Common myeloid progenitor, CD34-positive (primary cell): ENCODE measurements at regions not wholly inside any gene's neighbourhood (a gene's known extent, or its start where the extent isn't known, plus 50 kb on each side); places are given as distances from the start of the nearest gene placed in this dataset.
"Not testable (repeated sequence)": the region's sequence is repeated elsewhere in the genome, so short reads cannot be mapped to it uniquely, and the experiment has no call there.

Source experiments
- CTCF ChIA-PET: fragments of 350-600 bp; sonication (Branson Sonifier 250); formaldehyde crosslinking; loops from one replicate; lab custom pipeline; 2021; ENCODE audit warnings: antibody characterized with exemption; lab: Charles Lee
- POLR2A ChIA-PET: fragments of 350-600 bp; sonication (Branson Sonifier 250); formaldehyde crosslinking; loops from one replicate; lab custom pipeline; 2021; ENCODE audit warnings: antibody characterized with exemption; lab: Charles Lee
- DNase-seq, 3 donors: peaks; one replicate each; pipeline versions ENCODE4 v3.0.0 to v3.0.0-alpha.2; 2013
- H3K27ac ChIP-seq, 2 experiments: 1 replicate in 1 of 2; 2 replicates in 1 of 2; pipeline ENCODE4 v1.7.0; 2013; ENCODE audit warnings: inconsistent platforms in 2 of 2, low read length in 2 of 2, mild to moderate bottlenecking in 2 of 2, low read depth in 1 of 2, moderate library complexity in 1 of 2; ENCODE audit not compliant: severe bottlenecking in 2 of 2, insufficient read depth in 1 of 2, poor library complexity in 1 of 2
- H3K27me3 ChIP-seq, 5 experiments: replicated peaks in 2 of 5; 1 replicate in 3 of 5; 2 replicates in 2 of 5; pipeline versions ENCODE4 v1.6.1 to v1.7.0; 2013; ENCODE audit warnings: low read length in 4 of 5, mild to moderate bottlenecking in 2 of 5, moderate library complexity in 2 of 5, inconsistent platforms in 1 of 5; ENCODE audit not compliant: insufficient read depth in 5 of 5, control insufficient read depth in 4 of 5
- H3K36me3 ChIP-seq, 4 experiments: 1 replicate in 2 of 4; 2 replicates in 2 of 4; pipeline versions ENCODE4 v1.6.1 to v1.7.0; 2013; ENCODE audit warnings: low read length in 3 of 4, control low read depth in 1 of 4, mild to moderate bottlenecking in 1 of 4; ENCODE audit not compliant: control insufficient read depth in 4 of 4, insufficient read depth in 4 of 4
- H3K4me1 ChIP-seq, 4 experiments: 1 replicate in 3 of 4; 2 replicates in 1 of 4; pipeline versions ENCODE4 v1.6.1 to v1.7.1; 2013; ENCODE audit warnings: low read length in 3 of 4, mild to moderate bottlenecking in 3 of 4, control low read depth in 1 of 4, inconsistent platforms in 1 of 4, moderate library complexity in 1 of 4; ENCODE audit not compliant: control insufficient read depth in 4 of 4, insufficient read depth in 4 of 4; ENCODE audit errors: control extremely low read depth in 1 of 4
- H3K4me3 ChIP-seq, 7 experiments: 1 replicate in 4 of 7; 2 replicates in 3 of 7; pipeline versions ENCODE4 v1.5.1 to v1.7.0; 2013; ENCODE audit warnings: mild to moderate bottlenecking in 7 of 7, low read length in 6 of 7, moderate library complexity in 6 of 7, inconsistent platforms in 2 of 7, low read depth in 2 of 7, control low read depth in 1 of 7; ENCODE audit not compliant: insufficient read depth in 4 of 7, control insufficient read depth in 1 of 7; ENCODE audit errors: extremely low read depth in 1 of 7
- H3K9me3 ChIP-seq, 5 experiments: 1 replicate in 4 of 5; 2 replicates in 1 of 5; pipeline versions ENCODE4 v1.6.1 to v1.7.1; 2013; ENCODE audit warnings: low read length in 4 of 5, mild to moderate bottlenecking in 2 of 5, inconsistent platforms in 1 of 5, low read depth in 1 of 5, moderate library complexity in 1 of 5; ENCODE audit not compliant: control insufficient read depth in 4 of 5, insufficient read depth in 2 of 5; ENCODE audit errors: control extremely low read depth in 1 of 5
- WGBS: methylation state at CpG from one replicate; pipeline ENCODE4 v1.1.5; 2013; ENCODE audit not compliant: insufficient coverage; 5-methylcytosine and 5-hydroxymethylcytosine counted together

GRCh38 chr2:118421648-118422047 is 333.4 kb downstream of the INSIG2 start:
- H3K4me1 ChIP-seq: no peaks in the 10 kb centered on the region
- POLR2A ChIA-PET: no interaction called here
- no CpG with 5 or more reads among the region's 3 CpGs for WGBS

GRCh38 chr2:118417406-118418120 is 329.3 kb downstream of the INSIG2 start:
- WGBS: 96% methylated on average over 3 of the region's 3 CpGs
- no peaks in the 10 kb centered on the region for H3K27me3 ChIP-seq
- no peaks in the 10 kb centered on the region for H3K4me1 ChIP-seq
- H3K4me3 ChIP-seq: no peak overlapping the region
- H3K27ac ChIP-seq: no peak overlapping the region
- no peak for DNase-seq
- no peaks in the 10 kb centered on the region for H3K36me3 ChIP-seq
- POLR2A ChIA-PET: no interaction called here
- peaks cover 0 to 2% (median 0%) of the 10 kb centered on the region in 5 experiments for H3K9me3 ChIP-seq
- CTCF ChIA-PET: no interaction called here

More at GRCh38 chr2:118421648-118422047, 333.4 kb downstream of the INSIG2 start:
- Histone ChIP-seq H3K36me3 (no peaks in the 10 kb centered on the region), H3K27me3 (no peaks in the 10 kb centered on the region), H3K9me3 (peaks cover 0 to 2% (median 0%) of the 10 kb centered on the region in 5 experiments), H3K27ac (no peak overlapping the region), H3K4me3 (no peak overlapping the region)
- DNase-seq: no peak
- CTCF ChIA-PET: no interaction called here

GRCh38 chr2:118415186-118415585 is 326.9 kb downstream of the INSIG2 start:
- H3K9me3 ChIP-seq, DNase-seq, H3K4me3 ChIP-seq, H3K36me3 ChIP-seq, H3K4me1 ChIP-seq, H3K27me3 ChIP-seq, CTCF ChIA-PET, H3K27ac ChIP-seq, POLR2A ChIA-PET: not testable (repeated sequence)
- WGBS: no CpG with 5 or more reads among the region's 1 CpG

- WGBS: 92% methylated on average over 3 of the region's 5 CpGs
- H3K27ac ChIP-seq: no peak overlapping the region
- POLR2A ChIA-PET: no interaction called here
- CTCF ChIA-PET: no interaction called here
- H3K27me3 ChIP-seq: no peaks in the 10 kb centered on the region
- H3K4me3 ChIP-seq: no peak overlapping the region
- H3K36me3 ChIP-seq: no peaks in the 10 kb centered on the region
- H3K9me3 ChIP-seq: no peaks in the 10 kb centered on the region
- H3K4me1 ChIP-seq: no peaks in the 10 kb centered on the region
- no peak for DNase-seq
These were observed 315.6 kb downstream of the INSIG2 start for GRCh38 chr2:118403658-118404451.

GRCh38 chr2:118388771-118389170 is 300.5 kb downstream of the INSIG2 start:
- no peaks in the 10 kb centered on the region for H3K36me3 ChIP-seq
- ChIA-PET POLR2A (no interaction called here), CTCF (interaction anchor here (0.8 kb wide), 1 partner anchor 16 kb away, joined by 3 read pairs; no protein-coding TSS in a partner anchor)
- no peaks in the 10 kb centered on the region for H3K4me1 ChIP-seq
- H3K27ac ChIP-seq: no peak overlapping the region
- H3K27me3 ChIP-seq: peaks cover 0 to 4% (median 0%) of the 10 kb centered on the region in 5 experiments
- H3K9me3 ChIP-seq: no peaks in the 10 kb centered on the region
- WGBS: 71% methylated on average over 2 of the region's 2 CpGs
- DNase-seq: no peak
- no peak overlapping the region for H3K4me3 ChIP-seq

GRCh38 chr2:118387509-118387908 is 299.2 kb downstream of the INSIG2 start:
- H3K27me3 ChIP-seq: peaks cover 0 to 4% (median 0%) of the 10 kb centered on the region in 5 experiments
- H3K36me3 ChIP-seq: no peaks in the 10 kb centered on the region
- POLR2A ChIA-PET: no interaction called here
- no peak overlapping the region for H3K27ac ChIP-seq
- no peak for DNase-seq
- H3K9me3 ChIP-seq: no peaks in the 10 kb centered on the region
- H3K4me3 ChIP-seq: no peak overlapping the region
- H3K4me1 ChIP-seq: no peaks in the 10 kb centered on the region
- CTCF ChIA-PET: no interaction called here
- 100% methylated on average over 1 of the region's 1 CpG for WGBS
